KG1 (cell line): ENCODE measurements at regions not wholly inside any gene's neighbourhood (a gene's known extent, or its start where the extent isn't known, plus 50 kb on each side); places are given as distances from the start of the nearest gene placed in this dataset.

ENCODE experiments used
- DNase-seq: peaks from one replicate; lab custom pipeline; 2025; lab: John Stamatoyannopoulos, UW

- no peak for DNase-seq
Measured at GRCh38 chr7:53520841-53521240, 485.4 kb downstream of the POM121L12 start.

GRCh38 chr7:53521638-53522184, 486.3 kb downstream of the POM121L12 start:
- DNase-seq: no peak

- DNase-seq: no peak
Measured at GRCh38 chr7:53539558-53539957, 504.1 kb downstream of the POM121L12 start.

DNA sequence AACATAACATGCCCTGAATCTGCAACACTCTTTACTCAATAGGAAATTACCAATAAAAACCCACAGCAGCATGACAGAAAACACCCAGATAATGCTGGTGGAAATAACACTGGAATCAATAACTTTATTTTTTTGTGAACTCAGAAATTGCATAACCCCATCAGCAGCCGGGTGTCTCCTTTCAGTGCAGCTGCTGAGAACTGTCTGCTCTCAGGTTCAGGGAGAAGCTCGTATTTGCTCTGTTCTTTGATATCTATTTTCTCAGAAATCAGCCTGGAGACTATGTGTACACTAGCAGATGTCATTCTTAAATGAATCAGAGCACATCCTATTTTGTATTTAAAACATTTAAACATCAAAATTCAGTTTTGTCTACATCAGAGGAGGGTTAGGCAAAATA, 506.0 kb downstream of the POM121L12 start:
- DNase-seq: no peak

DNA sequence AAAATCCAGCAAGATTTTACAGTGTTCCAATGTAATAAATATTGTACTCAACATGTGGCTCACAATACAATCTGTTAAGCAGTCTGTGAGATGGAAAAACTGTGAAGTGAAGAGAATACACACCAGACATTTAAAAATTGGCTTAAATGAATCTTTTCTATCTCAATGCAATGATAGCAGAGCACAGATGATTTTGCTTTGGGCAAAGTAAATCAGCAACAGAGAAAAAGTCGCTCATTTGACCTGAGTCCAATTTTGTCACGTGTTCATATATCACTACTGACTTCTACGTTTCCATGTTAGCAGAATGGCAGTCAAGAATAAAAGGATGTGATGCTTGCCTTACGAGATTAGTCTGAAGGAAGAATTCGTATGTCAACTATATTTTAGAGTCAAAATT, 506.7 kb downstream of the POM121L12 start:
- no peak for DNase-seq
